ENCODE measurements at regions not wholly inside any gene's neighbourhood (a gene's known extent, or its start where the extent isn't known, plus 50 kb on each side); places are given as distances from the start of the nearest gene placed in this dataset.

- BruUV-seq (replicated peaks), result no TSS peak
- TF ChIP-seq CBX3 (IDR thresholded peaks at IDR 0.05; ENCODE audit: low read depth), result peak; percentile 16; the same call in 1 of the 2 replicates
- TF ChIP-seq SIN3A (IDR thresholded peaks at IDR 0.05; ENCODE audit: low read depth), result no peak
- no peak for TF ChIP-seq EZH2 (IDR thresholded peaks at IDR 0.05)
- TF ChIP-seq POLR2AphosphoS5 (IDR thresholded peaks at IDR 0.05; ENCODE audit: low read depth, low read length), result no peak
- no peak for TF ChIP-seq ZNF274 (IDR thresholded peaks at IDR 0.05; ENCODE audit: low read depth, low read length)
- TF ChIP-seq ATF3 (IDR thresholded peaks at IDR 0.05), result no peak
- no peak for TF ChIP-seq CTCF (IDR thresholded peaks at IDR 0.05 in 2 of 3, conservative IDR thresholded peaks at IDR 0.05 in 1 of 3; ENCODE audit: borderline replicate concordance in 1 of 3, insufficient read depth in 1 of 3, low read depth in 2 of 3, low read length in 2 of 3)
- TF ChIP-seq EGR1 (IDR thresholded peaks at IDR 0.05; ENCODE audit: low read depth), result no peak
- no peak for TF ChIP-seq REST (IDR thresholded peaks at IDR 0.05; ENCODE audit: low read depth)
- TF ChIP-seq CEBPB (IDR thresholded peaks at IDR 0.05; ENCODE audit: low read depth), result no peak
- TF ChIP-seq JUND (IDR thresholded peaks at IDR 0.05), result peak; percentile 40; the same call in 1 of the 2 replicates
- TF ChIP-seq FOSL1 (IDR thresholded peaks at IDR 0.05; ENCODE audit: low read depth), result peak; percentile 50
- TF ChIP-seq EZH2phosphoT487 (IDR thresholded peaks at IDR 0.05; ENCODE audit: borderline replicate concordance), result no peak
- no peak for TF ChIP-seq YY1 (IDR thresholded peaks at IDR 0.05; ENCODE audit: extremely low read depth, insufficient replicate concordance, low read depth, low read length)
- TF ChIP-seq RAD21 (IDR thresholded peaks at IDR 0.05; ENCODE audit: low read depth), result no peak
- TF ChIP-seq ZBTB33 (IDR thresholded peaks at IDR 0.05; ENCODE audit: extremely low read depth, insufficient replicate concordance, low read length), result no peak
- no peak for TF ChIP-seq SRF (IDR thresholded peaks at IDR 0.05; ENCODE audit: low read depth)
- TF ChIP-seq MAX (IDR thresholded peaks at IDR 0.05), result no peak
- Histone ChIP-seq H3K27me3 (ENCODE audit: insufficient read depth, low read length) (no peaks in the 10 kb centered on the region; the same call in 1 of the 2 replicates), H4K20me1 (ENCODE audit: insufficient read depth) (no peaks in the 10 kb centered on the region), H3K4me1 (ENCODE audit: control insufficient read depth in 1 of 2, insufficient read depth in 2 of 2, low read length in 2 of 2) (no peaks in the 10 kb centered on the region), H3K36me3 (ENCODE audit: control insufficient read depth in 1 of 2, insufficient read depth in 2 of 2, low read length in 2 of 2) (no peaks in the 10 kb centered on the region), H3K9me3 (ENCODE audit: control insufficient read depth in 1 of 2, insufficient read depth in 1 of 2, low read depth in 1 of 2, low read length in 2 of 2) (no peaks in the 10 kb centered on the region), H3K9ac (ENCODE audit: low read length) (no peak overlapping the region), H3K4me3 (replicated peaks in 1 of 2; ENCODE audit: low read depth in 1 of 2, low read length in 2 of 2) (no peak overlapping the region), H2AFZ (ENCODE audit: low read depth, low read length, poor library complexity, severe bottlenecking) (no peak overlapping the region), H3K9me2 (ENCODE audit: insufficient read depth) (no peaks in the 10 kb centered on the region), H3K4me2 (ENCODE audit: low read length) (no peak overlapping the region), H3K79me2 (ENCODE audit: insufficient read depth, low read length) (no peaks in the 10 kb centered on the region), H3K27ac (ENCODE audit: low read depth, low read length) (no peak overlapping the region)
- ChIA-PET POLR2A (no interaction called here), CTCF (no interaction called here), RAD21 (ENCODE audit: low non-redundant PET in 1 of 2, low total read pairs in 2 of 2, uncharacterized antibody in 2 of 2, unreplicated experiment in 2 of 2) (no interaction called here)
- ATAC-seq (no peak), DNase-seq (ENCODE audit: low read depth, low spot score) (no peak)
- intact Hi-C loops (cut with micrococcal nuclease), result no loop called here
Observed at GRCh38 chr2:11004199-11004598, 92.5 kb downstream of the KCNF1 start.
